Left lobe of liver (tissue), 2 donors: ENCODE measurements at regions not wholly inside any gene's neighbourhood (a gene's known extent, or its start where the extent isn't known, plus 50 kb on each side); places are given as distances from the start of the nearest gene placed in this dataset.
"Not testable (repeated sequence)": the region's sequence is repeated elsewhere in the genome, so short reads cannot be mapped to it uniquely, and the experiment has no call there.

Experiments used
- ATAC-seq: fragments of 200-7000 bp; cut with Tn5 transposase; one replicate; pipeline ENCODE4 v1.9.1; 2020; ENCODE audit warnings: mild to moderate bottlenecking, moderate library complexity
- DNase-seq: peaks from one replicate; pipeline ENCODE4 v3.0.0-alpha.2; 2020; ENCODE audit warnings: low spot score
- donor health status: DM: no; HTN: no; CAD: no; lungs with moderate emphysema.
- donor health status: DM: no; HTN: yes; CAD: no.

DNA sequence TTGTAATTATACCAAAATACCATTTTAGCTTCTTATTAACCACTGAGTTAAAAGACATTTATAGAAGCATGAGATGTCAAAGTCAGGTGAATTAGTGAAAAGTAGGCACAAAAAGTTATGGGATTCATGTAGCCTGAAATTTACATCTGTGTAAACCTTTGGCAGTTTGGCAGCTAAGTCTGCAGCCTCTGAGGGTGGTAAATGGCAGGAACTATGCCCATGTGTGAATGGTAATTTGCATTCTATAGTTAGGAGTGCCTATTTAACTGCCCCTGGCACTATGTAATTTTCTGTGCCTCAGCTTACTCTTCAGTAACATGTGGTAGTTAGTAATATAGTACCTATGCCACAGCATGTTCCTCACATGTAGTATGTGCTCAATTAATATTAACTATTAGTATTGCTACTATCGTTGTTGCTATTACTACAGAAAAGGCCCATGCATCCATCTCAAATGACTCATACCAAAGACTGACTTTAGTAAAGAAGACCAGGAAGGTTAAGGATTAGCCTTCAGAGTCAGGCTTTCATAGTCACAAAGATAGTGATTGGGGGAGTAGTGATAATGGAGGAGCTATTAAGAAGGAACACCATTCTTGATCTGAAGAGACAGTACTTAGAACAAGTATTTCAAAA lies 258.7 kb upstream of the BTG1 start:
- DNase-seq (no peak), ATAC-seq (no peak)

DNA sequence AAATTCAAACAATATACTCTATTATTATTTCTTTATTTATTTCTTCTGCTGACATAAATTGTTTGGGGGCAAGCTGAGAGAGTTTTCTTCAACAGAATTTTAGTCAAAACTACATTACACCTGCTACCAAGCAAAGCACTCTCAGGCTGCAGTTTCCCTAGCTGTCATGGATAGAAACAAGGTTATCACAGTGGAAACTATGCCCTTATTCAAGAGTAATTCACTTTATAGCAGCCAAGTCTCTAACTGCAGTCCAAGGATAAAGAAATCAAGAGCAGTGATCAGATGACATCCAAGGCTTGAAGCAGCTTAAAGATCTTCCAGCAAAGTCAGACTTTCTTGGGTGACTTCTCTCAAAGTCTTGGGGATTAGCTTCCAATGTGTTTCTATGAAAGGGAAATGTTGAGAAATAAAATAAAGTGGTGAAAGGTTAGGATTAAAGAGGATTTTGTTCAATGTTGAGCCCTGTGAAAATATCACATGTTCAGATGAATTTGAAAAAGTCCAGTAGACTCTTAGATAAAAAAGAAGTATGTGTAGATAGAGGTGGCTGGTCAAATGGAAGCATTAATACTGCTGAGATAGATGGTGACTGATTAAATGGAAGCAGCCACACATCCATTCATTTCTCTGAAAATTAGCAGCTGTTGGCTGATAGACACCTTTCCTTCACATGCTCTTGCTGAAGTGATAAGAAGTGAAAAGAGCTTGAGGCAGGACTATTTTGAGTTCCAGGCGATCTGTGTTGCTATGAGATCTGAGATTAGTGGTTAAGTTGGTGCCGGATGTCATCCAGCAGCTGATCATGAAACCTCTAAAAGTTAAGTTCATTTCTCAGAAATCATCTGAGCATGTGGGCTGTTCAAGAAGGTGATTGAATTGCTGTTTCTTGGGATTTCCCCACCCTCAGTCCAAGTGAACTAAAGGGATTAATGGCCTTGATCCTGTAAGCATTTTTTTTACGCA lies 257.8 kb upstream of the BTG1 start:
- DNase-seq (no peak), ATAC-seq (no peak)

DNA sequence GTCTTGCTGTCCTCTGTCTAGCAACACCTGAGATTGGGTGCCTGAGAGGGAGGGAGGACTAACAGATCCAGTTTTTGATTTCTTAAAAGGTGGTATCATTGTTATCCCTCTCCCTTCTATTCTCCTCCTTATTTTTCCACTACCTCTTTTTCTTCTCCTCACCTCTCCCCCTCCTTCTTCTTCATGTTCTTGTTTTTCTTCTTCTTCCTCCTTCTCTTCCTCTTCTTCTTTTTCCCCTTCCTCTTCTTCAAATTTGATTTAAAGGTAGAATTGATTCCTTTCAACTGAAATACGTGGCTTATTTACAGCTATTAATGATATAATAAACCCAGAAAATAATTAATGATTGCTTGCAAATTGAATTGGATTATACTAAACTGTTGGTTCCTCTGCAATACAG lies 256.8 kb upstream of the BTG1 start:
- no peak for DNase-seq
- ATAC-seq: no peak

DNA sequence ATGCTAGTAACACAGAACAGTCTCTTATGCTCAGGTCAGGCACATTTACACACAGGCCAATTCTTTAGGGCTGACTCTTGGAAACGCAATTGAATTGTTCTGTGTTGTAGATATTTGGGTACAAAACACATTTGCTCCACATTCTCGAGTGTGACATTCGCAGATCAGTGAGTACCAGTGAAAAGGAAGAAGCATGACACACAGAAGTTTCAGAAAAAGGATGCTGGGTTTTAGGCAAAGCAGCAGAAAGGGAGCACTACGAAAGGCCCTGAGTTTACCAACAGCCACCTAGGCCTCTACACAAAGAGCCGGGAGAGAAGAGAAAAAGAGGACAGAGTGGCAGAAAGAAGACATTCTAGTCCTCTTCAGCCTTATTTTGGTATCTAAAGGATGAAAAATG lies 254.4 kb upstream of the BTG1 start:
- ATAC-seq: no peak
- no peak for DNase-seq

DNA sequence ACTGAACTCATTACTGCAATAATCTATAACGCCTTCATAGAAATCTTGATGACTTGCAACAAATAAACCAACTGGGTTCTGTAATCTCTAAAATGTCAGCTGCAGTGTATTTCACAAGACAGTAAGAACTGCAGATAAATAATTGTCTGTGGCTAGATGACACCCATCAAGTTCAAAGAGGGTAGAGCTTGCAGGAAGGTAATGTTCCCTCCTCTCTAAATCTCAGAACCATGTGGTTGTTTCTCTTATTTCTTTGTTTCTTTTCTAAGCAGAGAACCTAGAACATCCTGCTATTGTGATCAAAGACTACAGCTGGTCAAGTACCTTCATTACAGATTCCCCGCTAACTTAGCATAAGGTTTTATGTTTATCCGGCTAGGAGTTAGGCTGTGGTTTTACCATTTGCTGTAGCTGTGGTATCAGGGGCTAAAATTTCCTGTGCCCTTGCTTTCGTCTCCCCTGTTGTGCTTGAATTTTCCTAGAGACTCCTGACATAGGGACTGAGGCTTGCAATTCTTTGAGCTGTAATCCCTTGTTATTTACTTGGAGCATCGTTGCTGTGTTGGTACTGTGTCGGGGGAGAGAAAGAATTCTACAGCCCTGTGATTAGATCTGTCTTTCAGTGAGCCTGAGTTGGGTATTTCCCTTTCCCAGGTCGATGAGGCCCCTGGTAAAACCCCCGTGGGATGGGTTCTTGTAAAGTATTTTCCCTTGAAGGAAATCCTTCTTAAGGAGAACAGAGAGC lies 253.1 kb upstream of the BTG1 start:
- ATAC-seq: no peak

DNA sequence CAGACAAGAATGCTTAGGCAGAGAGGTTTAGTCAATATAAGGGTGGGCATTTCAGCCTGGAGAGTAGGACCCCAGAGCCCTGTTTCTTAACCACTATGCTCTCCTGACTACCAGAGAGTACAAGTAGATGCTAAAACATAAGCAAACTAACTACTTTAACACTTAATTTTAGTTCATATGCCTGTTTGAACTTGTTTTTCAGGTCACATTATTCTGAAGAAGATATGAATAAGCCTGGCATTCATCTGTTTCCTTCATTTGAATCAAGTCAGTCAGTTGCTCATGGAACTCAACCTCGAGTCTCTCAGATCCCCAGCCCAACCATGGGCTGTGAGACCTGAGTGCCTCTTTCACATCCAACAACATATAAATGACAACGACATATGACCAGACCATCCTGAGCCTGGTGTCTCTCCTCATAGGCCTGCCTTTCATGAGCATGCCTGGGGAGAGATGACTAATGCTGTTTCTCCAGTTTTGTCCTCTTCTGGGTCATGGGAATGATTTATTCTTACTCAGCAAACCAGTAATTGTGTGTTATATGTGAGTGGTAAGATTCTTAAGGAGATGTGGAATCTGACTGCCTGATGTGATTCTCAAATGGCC lies 251.1 kb upstream of the BTG1 start:
- DNase-seq: no peak
- ATAC-seq: no peak

More for the DNA sequence above, 253.1 kb upstream of the BTG1 start:
- DNase-seq: no peak

DNA sequence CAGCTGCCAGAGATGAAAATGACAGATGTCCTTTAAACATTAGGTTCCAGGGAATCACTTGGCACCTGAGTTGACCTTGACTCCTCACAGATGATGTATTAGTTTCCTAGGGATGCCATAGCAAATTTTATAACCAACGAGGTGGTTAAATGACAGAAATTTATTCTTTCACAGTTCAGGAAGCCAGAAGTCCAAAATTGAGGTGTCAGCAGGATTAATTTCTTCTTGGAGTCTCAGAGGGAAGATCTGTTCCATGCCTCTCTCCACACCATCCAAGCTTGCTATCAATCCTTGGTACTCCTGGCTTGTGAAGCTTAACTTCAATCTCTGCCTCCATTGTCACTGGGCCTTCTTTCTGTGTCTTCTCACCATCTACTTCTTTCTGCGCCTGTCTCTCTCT lies 249.7 kb upstream of the BTG1 start:
- DNase-seq (no peak), ATAC-seq (no peak)

DNA sequence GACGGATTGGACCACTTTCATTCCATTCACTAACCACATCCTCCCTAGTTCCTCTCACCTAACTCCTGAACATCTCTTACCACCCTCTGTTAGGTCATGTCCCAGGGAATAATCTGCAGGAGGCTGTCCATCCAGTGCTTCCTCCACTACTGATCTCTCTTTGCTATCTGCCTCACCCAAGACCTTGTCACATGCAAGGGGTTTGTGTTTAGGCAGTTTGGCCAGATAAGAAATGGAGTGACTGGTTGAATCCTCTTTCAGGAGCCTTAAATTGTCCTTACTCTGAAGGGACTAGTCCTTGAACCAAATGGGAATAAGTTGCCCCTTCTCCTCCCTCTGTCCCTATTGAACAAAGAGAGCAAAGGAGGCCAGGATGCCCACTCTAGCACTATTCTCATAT lies 249.2 kb upstream of the BTG1 start:
- no peak for ATAC-seq

DNA sequence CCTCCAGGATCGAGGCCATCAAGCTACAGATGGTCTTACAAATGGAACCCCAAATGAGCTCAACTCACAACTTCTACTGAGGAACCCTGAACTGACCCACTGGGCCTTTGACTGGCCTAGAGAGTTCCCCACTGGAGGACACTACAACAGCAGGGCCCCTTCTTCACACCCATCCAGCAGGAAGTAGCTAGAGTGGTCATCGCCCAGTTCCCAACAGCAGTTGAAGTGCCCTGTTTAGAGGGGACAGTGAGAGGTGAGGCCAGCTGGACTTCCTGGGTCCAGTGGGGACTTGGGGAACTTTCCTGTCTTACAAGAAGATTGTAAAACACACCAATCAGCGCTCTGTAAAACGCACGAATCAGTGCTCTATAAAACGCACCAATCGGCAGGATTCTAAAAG lies 247.9 kb upstream of the BTG1 start:
- ATAC-seq (no peak), DNase-seq (no peak)

More for the DNA sequence above, 249.2 kb upstream of the BTG1 start:
- no peak for DNase-seq

DNA sequence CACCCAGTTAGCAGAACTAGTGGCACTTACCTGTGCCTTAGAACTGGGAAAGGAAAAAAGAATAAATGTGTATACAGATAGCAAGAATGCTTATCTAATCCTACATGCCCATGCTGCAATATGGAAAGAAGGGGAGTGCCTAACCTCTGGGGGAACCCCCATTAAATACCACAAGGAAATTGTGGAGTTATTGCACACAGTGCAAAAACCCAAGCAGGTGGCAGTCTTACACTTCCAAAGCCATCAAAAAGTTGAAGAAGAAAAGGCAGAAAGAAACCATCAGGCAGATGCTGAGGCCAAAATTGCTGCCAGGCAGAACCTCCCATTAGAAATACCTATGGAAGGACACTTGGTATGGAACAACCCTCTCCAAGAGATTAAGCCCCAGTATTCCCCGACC lies 246.1 kb upstream of the BTG1 start:
- DNase-seq, ATAC-seq: not testable (repeated sequence)

DNA sequence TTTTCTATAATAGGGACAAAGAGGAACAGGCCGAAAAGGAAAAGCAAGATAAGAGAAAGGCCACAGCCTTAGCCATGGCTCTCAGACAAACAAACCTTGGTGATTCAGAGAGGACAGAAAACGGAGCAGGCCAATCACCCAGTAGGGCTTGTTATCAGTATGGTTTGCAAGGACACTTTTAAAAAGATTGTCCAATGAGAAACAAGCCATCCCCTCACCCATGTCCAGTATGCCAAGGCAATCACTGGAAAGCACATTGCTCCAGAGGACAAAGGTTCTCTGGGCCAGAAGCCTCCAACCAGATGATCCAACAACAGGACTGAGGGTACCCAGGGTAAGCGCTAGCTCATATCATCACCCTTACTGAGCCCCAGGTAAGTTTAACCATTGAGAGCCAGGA lies 243.8 kb upstream of the BTG1 start:
- peak; percentile 62 for DNase-seq
- ATAC-seq: peak; percentile 42

DNA sequence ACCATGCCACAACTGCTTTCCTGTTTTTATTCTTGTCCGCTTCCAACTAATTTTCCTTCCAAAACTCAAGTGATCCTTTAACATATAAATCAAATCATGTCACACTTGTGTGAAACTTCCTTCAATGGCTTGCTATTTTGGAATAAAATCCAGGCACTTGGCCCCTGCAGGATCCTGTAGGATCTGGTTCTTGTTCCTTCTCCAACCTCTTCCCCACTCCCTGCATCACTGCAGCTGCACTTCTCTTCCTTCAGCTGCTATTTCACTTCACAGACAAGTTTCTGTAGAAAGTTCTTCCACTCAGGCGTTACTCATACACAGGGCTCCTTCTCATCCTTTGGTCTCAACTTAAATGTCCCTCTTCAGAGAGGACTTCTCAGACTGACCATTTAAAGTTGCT lies 239.7 kb upstream of the BTG1 start:
- ATAC-seq: no peak
- DNase-seq: no peak

DNA sequence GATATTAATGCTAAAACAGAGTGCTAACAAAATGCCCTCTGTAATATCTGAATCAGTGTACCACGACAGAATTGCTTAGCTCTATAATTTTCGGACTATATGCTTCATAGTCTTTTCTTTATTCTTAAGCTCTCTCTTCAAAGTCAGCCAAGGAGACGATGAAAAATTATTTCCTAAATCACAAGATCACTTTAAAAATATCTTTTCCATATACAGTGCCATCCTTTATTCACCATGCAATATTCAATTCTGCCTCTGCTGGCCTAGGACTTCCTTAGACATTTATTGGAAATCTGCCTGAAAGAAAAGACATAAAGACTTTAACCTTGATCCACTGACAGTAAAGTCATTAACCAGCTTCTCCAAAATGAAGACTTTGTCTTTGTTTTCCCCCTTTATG lies 238.9 kb upstream of the BTG1 start:
- no peak for DNase-seq
- no peak for ATAC-seq

DNA sequence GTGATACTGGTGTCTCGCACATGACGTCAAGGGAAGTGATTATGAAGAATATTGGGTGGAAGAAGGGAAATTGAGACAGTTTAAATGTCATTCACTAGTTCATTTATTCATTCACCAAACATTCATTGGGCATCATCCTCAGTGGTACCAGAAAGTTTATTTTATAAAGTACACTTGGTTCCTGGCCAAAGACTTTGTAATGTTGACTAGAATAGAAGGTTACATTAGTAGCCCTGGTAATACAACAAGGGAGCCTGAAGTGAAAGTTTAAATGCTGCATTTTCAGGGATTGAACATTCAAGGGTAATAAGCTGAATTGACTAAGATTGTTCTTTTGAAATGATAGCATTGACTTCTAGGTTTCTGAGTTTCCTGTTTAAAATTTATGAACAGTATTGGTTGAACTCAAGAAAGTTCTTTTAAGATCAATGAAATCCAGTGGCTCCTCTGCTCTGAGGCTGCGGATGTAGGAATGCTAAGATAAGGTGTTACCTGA lies 236.8 kb upstream of the BTG1 start:
- no peak for DNase-seq

DNA sequence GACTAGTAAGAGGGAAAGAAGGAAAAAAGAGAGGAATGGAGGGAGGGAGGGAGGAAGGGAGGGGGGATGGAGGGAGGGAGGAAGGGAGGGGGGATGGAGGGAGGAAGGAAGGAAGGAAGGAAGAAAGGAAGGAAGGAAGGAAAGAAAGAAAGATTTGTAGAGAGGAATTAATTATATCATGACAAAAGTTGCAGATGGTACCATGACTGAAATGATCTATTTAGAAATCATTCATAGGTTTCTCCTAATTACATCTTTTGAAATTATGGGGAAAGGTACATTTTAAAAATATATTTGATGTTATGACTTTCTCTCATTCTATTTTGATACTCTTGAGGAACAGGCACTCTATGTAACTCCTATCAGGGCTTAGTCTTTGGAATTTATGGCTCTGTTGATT lies 236.2 kb upstream of the BTG1 start:
- no peak for ATAC-seq
- DNase-seq: no peak

More for the DNA sequence above, 236.8 kb upstream of the BTG1 start:
- no peak for ATAC-seq

DNA sequence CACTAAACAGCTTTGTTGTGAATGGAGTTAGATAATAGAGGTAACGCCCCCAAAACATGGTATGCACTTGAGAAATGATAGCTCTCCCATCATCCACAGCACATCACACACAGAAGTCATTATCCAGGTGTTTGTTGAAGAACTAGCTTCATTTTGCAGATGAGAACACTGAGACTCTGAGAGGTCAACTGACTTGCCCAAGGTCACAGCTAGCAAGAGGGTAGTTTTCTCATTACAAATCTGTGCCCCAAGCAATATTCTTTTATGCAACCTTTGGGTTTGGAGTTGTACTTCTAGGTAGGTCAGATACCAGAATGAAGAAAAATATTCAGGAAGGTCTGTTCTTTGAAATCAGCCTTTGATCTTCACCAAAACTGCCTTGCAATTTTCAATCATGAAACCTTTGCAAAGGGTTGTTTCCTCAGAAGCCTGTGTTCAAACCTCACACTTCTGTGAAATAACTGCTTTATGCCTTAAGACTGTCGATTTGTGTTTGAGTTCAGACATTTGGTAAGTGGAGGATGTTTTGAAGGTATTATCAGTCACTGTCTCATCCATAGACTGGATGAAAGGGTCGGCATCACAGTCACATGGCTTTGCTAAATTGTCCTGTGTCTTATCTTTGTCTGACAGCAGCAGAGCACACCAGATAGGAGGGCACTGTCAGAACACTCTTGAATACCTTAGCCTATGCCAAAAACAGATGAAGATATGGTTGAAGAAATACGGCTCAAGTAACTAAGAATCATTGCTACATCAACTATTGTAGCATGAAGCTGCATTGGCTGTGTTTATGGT lies 233.2 kb upstream of the BTG1 start:
- DNase-seq (no peak), ATAC-seq (no peak)

DNA sequence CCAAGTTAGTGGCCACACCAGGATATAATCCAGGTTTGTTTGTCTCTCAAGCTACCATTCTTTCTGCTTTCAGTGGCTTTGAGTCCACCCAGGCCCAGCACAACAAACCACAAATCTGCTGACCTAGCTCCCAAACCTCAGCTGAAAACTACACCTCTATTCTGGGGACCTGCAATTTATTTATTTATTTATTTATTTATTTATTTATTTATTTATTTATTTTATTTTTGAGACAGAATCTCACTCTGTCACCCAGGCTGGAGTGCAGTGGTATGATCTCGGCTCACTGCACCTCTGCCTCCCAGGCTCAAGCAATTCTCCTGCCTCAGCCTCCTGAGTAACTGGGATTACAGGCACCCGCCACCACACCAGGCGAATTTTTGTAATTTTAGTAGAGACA lies 229.9 kb upstream of the BTG1 start:
- not testable (repeated sequence) for ATAC-seq, DNase-seq

DNA sequence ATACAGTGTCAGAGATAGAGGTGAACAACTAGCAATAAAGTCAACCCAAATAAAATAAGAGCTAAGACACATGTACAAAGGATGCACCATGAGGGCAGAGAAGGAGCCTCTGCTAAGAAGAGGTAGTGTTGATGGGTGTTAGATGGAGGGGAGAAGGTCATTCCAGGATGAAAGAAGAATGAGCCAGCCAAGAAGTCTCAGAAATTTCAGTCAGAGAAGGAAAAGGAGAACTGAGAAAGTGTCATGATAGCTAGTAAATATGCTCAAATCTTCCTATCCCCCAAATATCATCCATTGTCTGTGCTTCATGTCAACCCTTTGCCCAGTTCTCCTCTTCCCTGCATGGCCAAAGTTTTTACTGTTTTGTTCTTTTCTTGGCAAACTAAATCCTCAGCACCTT lies 225.2 kb upstream of the BTG1 start:
- no peak for DNase-seq
- ATAC-seq: no peak

DNA sequence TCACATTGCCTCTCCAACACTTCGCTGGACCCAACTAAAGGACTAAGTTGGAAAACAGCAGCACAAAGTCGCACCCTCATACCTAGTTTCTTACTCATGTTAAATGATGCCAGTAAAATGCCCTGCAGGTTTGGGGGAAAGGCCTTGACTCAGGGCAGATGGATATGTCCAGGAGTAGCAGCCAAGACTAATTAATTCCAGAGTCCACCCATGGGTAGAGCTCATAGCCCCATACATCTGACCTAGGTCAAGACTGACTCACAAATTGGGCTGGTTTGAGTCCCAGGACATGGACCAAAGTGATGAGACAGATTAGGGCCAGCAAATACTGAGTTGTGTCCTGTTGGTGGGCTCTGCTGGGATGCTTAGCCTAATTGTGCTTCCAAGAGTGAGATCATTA lies 224.0 kb upstream of the BTG1 start:
- ATAC-seq (no peak), DNase-seq (no peak)

DNA sequence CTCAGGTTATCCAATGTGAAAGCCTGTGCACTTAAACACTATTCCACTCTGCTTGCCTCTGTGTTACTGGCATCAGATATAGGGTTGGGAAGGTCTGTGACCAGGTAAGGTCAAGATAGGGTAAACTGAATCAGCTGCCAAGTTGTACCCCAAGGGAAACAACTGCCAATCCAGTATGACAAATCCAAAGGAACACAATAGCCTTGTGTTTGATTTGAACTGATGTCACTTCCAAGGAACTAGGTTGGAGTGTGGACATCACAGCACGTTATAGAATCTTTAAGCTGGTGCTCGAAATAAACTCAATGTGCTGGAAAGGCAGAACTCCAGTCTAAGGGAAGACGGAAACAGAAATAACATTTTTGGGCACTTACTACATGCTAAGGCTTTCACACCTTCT lies 223.4 kb upstream of the BTG1 start:
- DNase-seq: no peak

More for the DNA sequence above, 223.4 kb upstream of the BTG1 start:
- ATAC-seq: no peak
